Adrenal gland (tissue), 9 donors: ENCODE measurements at regions not wholly inside any gene's neighbourhood (a gene's known extent, or its start where the extent isn't known, plus 50 kb on each side); places are given as distances from the start of the nearest gene placed in this dataset.

Experiments used
- DNase-seq, 7 donors: peaks; one replicate each; pipeline ENCODE4 v3.0.0-alpha.2; 2019 to 2020
- H3K27ac ChIP-seq, 5 donors: fragments of 200-600 bp; sonication (generic) in 4 of 5; 1 replicate in 3 of 5; 2 replicates in 2 of 5; pipeline versions ENCODE4 v1.5.1 to v1.8.0; 2016 to 2020; ENCODE audit warnings: mild to moderate bottlenecking in 1 of 5
- H3K27me3 ChIP-seq: fragments of 200-600 bp; 2 replicates; pipeline ENCODE4 v1.8.0; 2021
- H3K36me3 ChIP-seq, 2 donors: fragments of 200-600 bp; replicated peaks in 1 of 2; 1 replicate in 1 of 2; 2 replicates in 1 of 2; pipeline versions ENCODE4 v1.5.1 to v1.8.0; 2018 to 2022
- H3K4me1 ChIP-seq, 2 donors: fragments of 200-600 bp; replicated peaks in 1 of 2; 1 replicate in 1 of 2; 2 replicates in 1 of 2; pipeline versions ENCODE4 v1.5.1 to v1.8.0; 2018 to 2021
- H3K4me3 ChIP-seq, 4 donors: fragments of 200-600 bp; sonication (generic) in 3 of 4; one replicate each; pipeline ENCODE4 v1.5.1; 2016 to 2018
- H3K9me3 ChIP-seq, 3 donors: fragments of 200-600 bp; sonication (generic) in 1 of 3; replicated peaks in 1 of 3; 1 replicate in 2 of 3; 2 replicates in 1 of 3; pipeline versions ENCODE4 v1.5.1 to v1.8.0; 2016 to 2021
- CTCF ChIP-seq, 6 experiments: fragments of 450-650 bp in 4 of 6; fragments of 200-600 bp in 2 of 6; sonication (generic) in 1 of 6; IDR thresholded peaks; 1 replicate in 5 of 6; 2 replicates in 1 of 6; pipeline versions ENCODE4 v1.5.1 to v1.8.0; 2016 to 2021; ENCODE audit warnings: antibody characterized with exemption in 6 of 6, mild to moderate bottlenecking in 2 of 6, moderate library complexity in 1 of 6
- POLR2A ChIP-seq, 2 donors: fragments of 450-650 bp; IDR thresholded peaks; one replicate each; pipeline ENCODE4 v1.6.1; 2017; ENCODE audit warnings: antibody characterized with exemption in 2 of 2, mild to moderate bottlenecking in 2 of 2, moderate library complexity in 1 of 2
- WGBS, 4 donors: extraction: QIAGEN DNeasy Blood & Tissue Kit in 2 of 4; methylation state at CpG; one replicate each; pipeline versions ENCODE4 v1.1.5 to v1.1.7; 2013 to 2017; 5-methylcytosine and 5-hydroxymethylcytosine counted together
- intact Hi-C, 2 donors: fragments of 100-400 bp; cut with DNase I; formaldehyde crosslinking; loops; one replicate each; pipeline versions ENCODE4 v1.14.1 to v1.15.0; 2022 to 2023
- donor health status: healthy with polysubstance abuse.
- donor health status: Bipolar disorder and iron deficiency.
- donor health status: DM: yes; HTN: yes; CAD: no.
- donor health status: DM: no; HTN: no; CAD: no.
- donor health status: DM: no; HTN: no; CAD: no.

- H3K4me3 ChIP-seq, result no peak overlapping the region
- H3K27ac ChIP-seq, result no peak overlapping the region
- 53 to 60% (median 54%) methylated on average over 4 of the region's 4 CpGs for WGBS, 4 donors
- DNase-seq, result no peak
- H3K36me3 ChIP-seq, result no peaks in the 10 kb centered on the region
- H3K27me3 ChIP-seq, result no peaks in the 10 kb centered on the region
- H3K4me1 ChIP-seq, result no peaks in the 10 kb centered on the region
- H3K9me3 ChIP-seq, result no peaks in the 10 kb centered on the region
- TF ChIP-seq POLR2A (IDR thresholded peaks at IDR 0.05), result no peak
- no peak for TF ChIP-seq CTCF (IDR thresholded peaks at IDR 0.05)
- intact Hi-C loops, result no loop called here
Observed at GRCh38 chr17:70390049-70390448, 220.7 kb downstream of the KCNJ2 start.

GRCh38 chr17:70394473-70395232 lies 225.3 kb downstream of the KCNJ2 start:
- no peak for DNase-seq

GRCh38 chr17:70405492-70406220 lies 236.3 kb downstream of the KCNJ2 start:
- no peak for TF ChIP-seq POLR2A (IDR thresholded peaks at IDR 0.05)
- TF ChIP-seq CTCF (IDR thresholded peaks at IDR 0.05), result no peak
- no peak overlapping the region for H3K4me3 ChIP-seq
- WGBS, 4 donors, result 68 to 79% (median 77%) methylated on average over 1 of the region's 1 CpG
- peak overlapping the region in 1 of 5 donors; percentile 43 for H3K27ac ChIP-seq
- intact Hi-C loops, result no loop called here
- no peaks in the 10 kb centered on the region for H3K27me3 ChIP-seq
- DNase-seq, result peak in 2 of 7 donors; percentile 13 to 31
- no peaks in the 10 kb centered on the region for H3K36me3 ChIP-seq
- no peaks in the 10 kb centered on the region for H3K9me3 ChIP-seq
- peaks cover 8 to 11% of the 10 kb centered on the region in 2 donors for H3K4me1 ChIP-seq

More at GRCh38 chr17:70394473-70395232, 225.3 kb downstream of the KCNJ2 start:
- Histone ChIP-seq H3K36me3 (no peaks in the 10 kb centered on the region), H3K9me3 (no peaks in the 10 kb centered on the region), H3K4me3 (no peak overlapping the region), H3K4me1 (no peaks in the 10 kb centered on the region), H3K27ac (no peak overlapping the region), H3K27me3 (no peaks in the 10 kb centered on the region)
- 80 to 86% (median 83%) methylated on average over 2 of the region's 2 CpGs for WGBS, 4 donors
- intact Hi-C loops, result no loop called here
- no peak for TF ChIP-seq CTCF (IDR thresholded peaks at IDR 0.05)
- TF ChIP-seq POLR2A (IDR thresholded peaks at IDR 0.05), result no peak

- no peak overlapping the region for H3K4me3 ChIP-seq
- no peak overlapping the region for H3K27ac ChIP-seq
- WGBS, 4 donors, result 82 to 87% (median 83%) methylated on average over 3 of the region's 3 CpGs
- H3K27me3 ChIP-seq, result no peaks in the 10 kb centered on the region
- H3K4me1 ChIP-seq, result peaks cover 8 to 11% of the 10 kb centered on the region in 2 donors
- no peak for DNase-seq
- intact Hi-C loops, result no loop called here
- no peaks in the 10 kb centered on the region for H3K9me3 ChIP-seq
- H3K36me3 ChIP-seq, result no peaks in the 10 kb centered on the region
- TF ChIP-seq CTCF (IDR thresholded peaks at IDR 0.05) (no peak), POLR2A (IDR thresholded peaks at IDR 0.05) (no peak)
Observed at GRCh38 chr17:70407506-70407905, 238.2 kb downstream of the KCNJ2 start.
